Gastrocnemius medialis (tissue), 4 donors: ENCODE measurements at regions not wholly inside any gene's neighbourhood (a gene's known extent, or its start where the extent isn't known, plus 50 kb on each side); places are given as distances from the start of the nearest gene placed in this dataset.

ENCODE experiments used
- CTCF ChIP-seq, 5 experiments: fragments of 450-650 bp in 3 of 5; fragments of 200-600 bp in 2 of 5; sonication (generic) in 2 of 5; IDR thresholded peaks in 4 of 5; conservative IDR thresholded peaks in 1 of 5; 1 replicate in 4 of 5; 2 replicates in 1 of 5; pipeline ENCODE4 v1.5.1; 2016 to 2019; ENCODE audit warnings: antibody characterized with exemption in 5 of 5, mild to moderate bottlenecking in 3 of 5, moderate library complexity in 3 of 5
- POLR2A ChIP-seq, 2 donors: fragments of 450-650 bp; IDR thresholded peaks; one replicate each; pipeline ENCODE4 v1.6.1; 2017; ENCODE audit warnings: antibody characterized with exemption in 2 of 2, mild to moderate bottlenecking in 2 of 2, moderate library complexity in 2 of 2

GRCh38 chr3:139124197-139124596 is 79.5 kb upstream of the PRR23C start:
- TF ChIP-seq CTCF (IDR thresholded peaks at IDR 0.05 in 4 of 5, conservative IDR thresholded peaks at IDR 0.05 in 1 of 5) = no peak
- TF ChIP-seq POLR2A (IDR thresholded peaks at IDR 0.05) = no peak
